GM12874 (cell line): ENCODE measurements at regions not wholly inside any gene's neighbourhood (a gene's known extent, or its start where the extent isn't known, plus 50 kb on each side); places are given as distances from the start of the nearest gene placed in this dataset.

Source experiments
- CTCF ChIP-seq: IDR thresholded peaks from 2 replicates; pipeline ENCODE4 v1.5.1; 2011; ENCODE audit warnings: low read depth, mild to moderate bottlenecking, control low read depth, low read length, moderate library complexity; ENCODE audit not compliant: insufficient read depth

DNA sequence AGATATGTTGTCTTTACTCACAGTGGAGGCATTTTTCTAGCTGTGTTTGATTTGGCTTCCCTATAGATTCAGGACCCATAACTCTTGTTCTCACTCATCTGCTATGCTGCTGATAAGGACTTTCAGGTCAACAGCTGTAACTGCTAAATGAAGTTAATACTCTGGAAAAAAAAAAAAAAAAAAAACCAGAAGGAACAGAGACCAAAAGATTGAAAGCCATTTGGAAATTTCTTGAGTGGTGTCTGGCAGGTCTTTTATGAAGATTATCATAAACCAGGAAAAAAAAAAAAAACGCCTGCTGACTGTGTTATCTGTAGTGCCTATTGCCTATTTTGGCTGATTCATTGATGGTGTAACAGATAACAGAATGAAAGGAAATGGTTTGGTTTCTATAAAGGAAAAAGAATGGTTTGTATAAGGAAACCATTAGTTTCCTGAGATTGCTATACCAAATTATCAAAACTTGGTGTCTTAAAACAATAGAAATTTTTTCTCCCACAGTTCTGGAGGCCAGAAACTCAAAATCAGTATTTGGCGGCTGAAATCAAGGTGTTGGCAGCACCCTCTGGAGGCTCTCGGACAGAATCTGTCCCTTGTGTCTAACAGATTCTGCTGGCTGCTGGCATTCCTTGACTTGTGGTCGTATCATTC lies 60.5 kb upstream of the BET1 start:
- TF ChIP-seq CTCF = no peak

GRCh38 chr7:94067047-94067446 lies 62.9 kb upstream of the BET1 start:
- no peak for TF ChIP-seq CTCF

DNA sequence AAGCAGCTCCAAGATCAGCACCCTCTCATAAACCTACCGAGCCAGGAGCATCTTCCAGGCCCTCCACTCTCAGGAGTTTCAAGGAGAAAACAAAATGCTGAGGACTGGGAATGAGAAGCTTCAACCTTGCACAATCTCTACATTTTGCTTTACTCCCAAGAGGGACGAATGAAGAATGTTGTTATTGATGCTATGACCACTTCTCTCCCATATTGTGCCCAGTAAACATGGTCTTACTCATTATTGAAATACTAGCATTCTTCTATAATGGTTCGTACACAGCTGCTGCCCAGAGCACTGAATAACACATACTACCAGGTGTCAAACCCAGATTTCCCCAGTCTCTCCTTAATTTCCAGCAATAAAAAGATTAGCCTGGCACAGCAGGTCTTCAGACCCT lies 63.4 kb upstream of the BET1 start:
- TF ChIP-seq CTCF = no peak

DNA sequence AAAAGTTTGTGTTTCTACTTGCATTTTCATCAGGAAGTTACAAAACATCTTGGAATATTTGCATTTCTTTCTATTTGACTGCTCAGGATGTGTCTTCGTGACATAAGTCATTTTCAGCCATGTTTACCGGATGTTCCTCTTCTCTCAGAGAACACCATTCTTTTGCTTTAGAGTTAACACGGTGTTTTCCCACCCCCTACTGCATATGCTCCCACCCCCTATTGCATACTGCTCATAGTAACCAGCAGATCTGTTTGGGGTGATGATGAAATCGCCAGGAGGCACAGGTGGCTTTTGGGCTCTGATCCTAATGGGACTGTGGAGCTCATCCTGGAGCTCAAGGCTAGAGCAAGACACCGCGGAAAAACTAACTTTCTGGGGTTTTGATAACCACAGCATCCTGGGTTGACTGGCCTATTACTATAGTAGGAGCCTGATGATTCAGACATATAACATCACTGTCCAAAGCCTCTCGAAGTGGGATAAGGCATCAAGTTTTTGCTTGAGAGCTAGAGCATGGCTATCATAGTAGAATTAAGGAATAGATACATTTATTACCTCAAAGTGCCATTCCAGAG lies 65.1 kb upstream of the BET1 start:
- TF ChIP-seq CTCF = no peak

DNA sequence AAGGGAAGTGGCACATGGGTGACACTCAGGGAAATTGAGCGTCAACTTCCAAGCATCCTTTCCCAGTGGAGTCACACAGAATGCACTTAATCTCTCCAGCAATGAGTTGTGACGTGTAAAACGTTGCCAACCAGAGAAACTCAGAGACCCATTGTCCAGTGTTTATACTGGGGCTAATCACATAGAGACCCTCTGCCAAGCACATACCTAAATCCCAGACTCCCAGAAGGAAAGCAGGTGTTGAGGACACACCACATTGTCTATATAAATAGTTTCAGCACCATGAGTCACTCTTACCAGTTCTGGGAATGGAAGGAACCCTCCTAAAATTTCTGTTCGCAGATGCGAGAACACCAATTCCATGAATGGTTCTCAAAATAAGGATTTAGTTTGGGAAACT lies 76.4 kb upstream of the BET1 start:
- TF ChIP-seq CTCF = no peak

GRCh38 chr7:94082126-94082525 lies 78.0 kb upstream of the BET1 start:
- TF ChIP-seq CTCF = no peak

DNA sequence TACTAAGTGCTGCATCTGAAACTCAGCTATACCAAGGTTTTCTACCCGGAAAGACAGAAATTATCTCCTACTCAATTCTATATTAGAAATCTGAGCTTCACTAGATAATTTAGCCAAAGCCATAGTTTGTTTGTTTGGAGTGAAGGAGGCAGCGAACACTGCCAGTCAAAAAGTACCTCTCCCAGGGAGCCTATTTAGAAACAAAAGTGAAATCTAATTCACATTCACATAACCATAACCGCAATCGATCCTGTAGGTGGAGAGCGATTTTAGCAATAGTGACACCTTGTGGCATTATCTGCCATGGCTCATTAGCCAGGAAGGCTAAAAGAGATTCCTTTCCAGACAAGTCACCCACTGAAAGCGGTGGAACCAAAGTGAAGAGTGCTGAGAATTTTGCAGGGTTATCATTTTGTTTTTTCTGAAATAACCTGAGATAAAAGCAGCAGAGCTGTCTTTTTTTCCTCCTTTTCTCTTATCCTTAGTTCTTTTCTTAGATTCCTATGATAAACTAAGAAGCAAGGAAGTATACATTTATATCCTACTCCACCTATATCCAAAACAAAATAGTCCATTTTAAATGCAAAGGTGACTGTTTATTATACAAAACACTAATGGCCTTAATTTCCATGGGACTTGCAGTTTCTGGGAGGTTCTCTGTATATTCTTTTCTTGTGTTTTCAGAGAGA lies 83.7 kb upstream of the BET1 start:
- peak; percentile 56 for TF ChIP-seq CTCF
